ENCODE measurements at regions not wholly inside any gene's neighbourhood (a gene's known extent, or its start where the extent isn't known, plus 50 kb on each side); places are given as distances from the start of the nearest gene placed in this dataset.

DNA sequence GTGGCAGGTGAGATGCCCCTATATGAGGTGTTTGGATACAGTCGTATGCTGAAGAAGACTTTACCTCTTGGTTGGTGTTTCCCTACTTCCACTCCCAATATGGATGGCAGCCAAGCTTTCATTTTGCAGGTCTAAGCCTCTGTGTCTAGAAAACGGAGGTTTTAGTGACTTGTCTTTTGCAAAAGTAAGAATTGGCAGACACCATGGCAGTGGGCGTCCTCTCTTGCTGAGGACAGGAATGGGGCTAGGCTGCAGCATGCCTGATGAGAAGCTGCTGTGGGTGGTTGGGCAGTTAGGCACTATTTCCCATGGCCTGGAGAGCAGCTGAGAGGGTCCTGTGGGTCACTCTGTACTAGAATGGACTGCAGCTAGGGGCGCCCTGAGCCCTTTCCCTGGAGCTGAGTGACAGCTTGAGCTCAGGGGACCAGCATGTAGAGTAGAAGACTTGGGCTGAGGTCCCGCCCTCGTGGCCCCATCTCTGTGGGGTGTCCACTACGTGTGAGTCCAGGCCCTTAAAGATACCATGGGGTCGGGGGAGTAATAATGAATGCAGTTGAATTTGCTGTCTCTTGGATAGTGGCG lies 127.4 kb downstream of the CDH26 start:
- TF ChIP-seq SIN3A (IDR thresholded peaks at IDR 0.05; ENCODE audit: borderline replicate concordance, insufficient read depth, low read depth, low read length) (no peak), POLR2AphosphoS5 (IDR thresholded peaks at IDR 0.05; ENCODE audit: low read depth, low read length) (no peak), CTCF (IDR thresholded peaks at IDR 0.05) (no peak), REST (IDR thresholded peaks at IDR 0.05; ENCODE audit: insufficient read depth in 1 of 2, low read depth in 2 of 2, low read length in 1 of 2) (no peak), TCF7L2 (IDR thresholded peaks at IDR 0.05; ENCODE audit: low read depth, low read length) (no peak)

Data from Panc1 (cell line).